Esophagus muscularis mucosa (tissue), 4 donors: ENCODE measurements at regions not wholly inside any gene's neighbourhood (a gene's known extent, or its start where the extent isn't known, plus 50 kb on each side); places are given as distances from the start of the nearest gene placed in this dataset.
"Not testable (repeated sequence)": the region's sequence is repeated elsewhere in the genome, so short reads cannot be mapped to it uniquely, and the experiment has no call there.

Source experiments
- DNase-seq: peaks from one replicate; pipeline ENCODE4 v3.0.0-alpha.2; 2017; ENCODE audit errors: extremely low spot score
- H3K27ac ChIP-seq, 4 donors: fragments of 200-600 bp; sonication (generic); replicated peaks in 1 of 4; 1 replicate in 3 of 4; 2 replicates in 1 of 4; pipeline ENCODE4 v1.5.1; 2016 to 2019; ENCODE audit warnings: mild to moderate bottlenecking in 1 of 4
- H3K27me3 ChIP-seq, 4 donors: fragments of 200-600 bp; sonication (generic); one replicate each; pipeline versions ENCODE4 v1.5.1 to v1.6.0; 2016 to 2019
- H3K36me3 ChIP-seq, 4 donors: fragments of 200-600 bp; sonication (generic); one replicate each; pipeline ENCODE4 v1.5.1; 2016 to 2019
- H3K4me1 ChIP-seq, 4 donors: fragments of 200-600 bp; sonication (generic); one replicate each; pipeline ENCODE4 v1.5.1; 2016 to 2019
- H3K4me3 ChIP-seq, 4 donors: fragments of 200-600 bp; sonication (generic); 1 replicate in 2 of 4; 2 replicates in 2 of 4; pipeline ENCODE4 v1.5.1; 2016 to 2019; ENCODE audit warnings: mild to moderate bottlenecking in 4 of 4, moderate library complexity in 1 of 4
- H3K9me3 ChIP-seq, 4 donors: fragments of 200-600 bp; sonication (generic); 1 replicate in 3 of 4; 2 replicates in 1 of 4; pipeline ENCODE4 v1.5.1; 2016 to 2019
- EP300 ChIP-seq: sonication (generic); formaldehyde crosslinking; IDR thresholded peaks from one replicate; pipeline ENCODE4 v1.6.1; 2017; ENCODE audit warnings: antibody characterized with exemption
- POLR2A ChIP-seq: fragments of 450-650 bp; IDR thresholded peaks from one replicate; pipeline ENCODE4 v1.6.1; 2017; ENCODE audit warnings: antibody characterized with exemption, moderate library complexity, mild to moderate bottlenecking, low read depth
- POLR2AphosphoS5 ChIP-seq, 2 donors: sonication (generic); formaldehyde crosslinking; IDR thresholded peaks; one replicate each; pipeline ENCODE4 v1.6.1; 2017; ENCODE audit warnings: antibody characterized with exemption in 2 of 2
- WGBS: methylation state at CpG from one replicate; pipeline ENCODE4 v1.1.5; 2018; 5-methylcytosine and 5-hydroxymethylcytosine counted together
- intact Hi-C: fragments of 100-400 bp; cut with DNase I; formaldehyde crosslinking; loops from one replicate; pipeline ENCODE4 v1.15.1; 2023
- TF ChIP-seq, protein P1 (sequence below), 3 experiments: fragments of 200-600 bp in 2 of 3; fragments of 450-650 bp in 1 of 3; sonication (generic) in 2 of 3; IDR thresholded peaks; one replicate each; pipeline ENCODE4 v1.5.1; 2017 to 2019; ENCODE audit warnings: antibody characterized with exemption in 3 of 3, mild to moderate bottlenecking in 2 of 3, moderate library complexity in 1 of 3

DNA sequence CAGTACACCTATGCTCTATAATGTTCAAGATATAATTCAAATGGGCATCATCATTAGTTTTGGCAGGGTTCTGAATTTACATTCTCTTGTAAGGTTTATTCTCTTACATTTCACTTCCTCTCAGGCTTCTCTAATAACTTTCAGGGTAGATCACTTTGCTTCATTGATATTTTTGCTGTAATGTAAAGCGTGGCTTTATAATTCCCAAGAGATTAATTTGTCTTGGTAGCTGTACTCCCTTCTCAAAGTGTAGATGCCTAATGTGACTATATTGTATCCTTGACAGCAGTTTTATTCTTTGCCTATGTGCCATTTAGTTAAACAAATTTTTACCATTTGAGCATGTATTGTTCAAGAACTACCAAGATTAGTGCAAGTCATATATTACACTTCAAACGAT is 889.1 kb downstream of the TAF11L14 start:
- Histone ChIP-seq H3K4me1 (no peaks in the 10 kb centered on the region), H3K9me3 (peaks cover 0 to 10% (median 3%) of the 10 kb centered on the region in 4 donors), H3K27ac (no peak overlapping the region), H3K36me3 (no peaks in the 10 kb centered on the region), H3K27me3 (no peaks in the 10 kb centered on the region), H3K4me3 (no peak overlapping the region)
- intact Hi-C loops: no loop called here
- TF ChIP-seq, protein P1, sequence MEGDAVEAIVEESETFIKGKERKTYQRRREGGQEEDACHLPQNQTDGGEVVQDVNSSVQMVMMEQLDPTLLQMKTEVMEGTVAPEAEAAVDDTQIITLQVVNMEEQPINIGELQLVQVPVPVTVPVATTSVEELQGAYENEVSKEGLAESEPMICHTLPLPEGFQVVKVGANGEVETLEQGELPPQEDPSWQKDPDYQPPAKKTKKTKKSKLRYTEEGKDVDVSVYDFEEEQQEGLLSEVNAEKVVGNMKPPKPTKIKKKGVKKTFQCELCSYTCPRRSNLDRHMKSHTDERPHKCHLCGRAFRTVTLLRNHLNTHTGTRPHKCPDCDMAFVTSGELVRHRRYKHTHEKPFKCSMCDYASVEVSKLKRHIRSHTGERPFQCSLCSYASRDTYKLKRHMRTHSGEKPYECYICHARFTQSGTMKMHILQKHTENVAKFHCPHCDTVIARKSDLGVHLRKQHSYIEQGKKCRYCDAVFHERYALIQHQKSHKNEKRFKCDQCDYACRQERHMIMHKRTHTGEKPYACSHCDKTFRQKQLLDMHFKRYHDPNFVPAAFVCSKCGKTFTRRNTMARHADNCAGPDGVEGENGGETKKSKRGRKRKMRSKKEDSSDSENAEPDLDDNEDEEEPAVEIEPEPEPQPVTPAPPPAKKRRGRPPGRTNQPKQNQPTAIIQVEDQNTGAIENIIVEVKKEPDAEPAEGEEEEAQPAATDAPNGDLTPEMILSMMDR (IDR thresholded peaks at IDR 0.05): no peak
- TF ChIP-seq EP300: no peak
- no peak for TF ChIP-seq POLR2AphosphoS5 (IDR thresholded peaks at IDR 0.05)
- no peak for TF ChIP-seq POLR2A
- WGBS: 71% methylated on average over 2 of the region's 2 CpGs
- DNase-seq: no peak

DNA sequence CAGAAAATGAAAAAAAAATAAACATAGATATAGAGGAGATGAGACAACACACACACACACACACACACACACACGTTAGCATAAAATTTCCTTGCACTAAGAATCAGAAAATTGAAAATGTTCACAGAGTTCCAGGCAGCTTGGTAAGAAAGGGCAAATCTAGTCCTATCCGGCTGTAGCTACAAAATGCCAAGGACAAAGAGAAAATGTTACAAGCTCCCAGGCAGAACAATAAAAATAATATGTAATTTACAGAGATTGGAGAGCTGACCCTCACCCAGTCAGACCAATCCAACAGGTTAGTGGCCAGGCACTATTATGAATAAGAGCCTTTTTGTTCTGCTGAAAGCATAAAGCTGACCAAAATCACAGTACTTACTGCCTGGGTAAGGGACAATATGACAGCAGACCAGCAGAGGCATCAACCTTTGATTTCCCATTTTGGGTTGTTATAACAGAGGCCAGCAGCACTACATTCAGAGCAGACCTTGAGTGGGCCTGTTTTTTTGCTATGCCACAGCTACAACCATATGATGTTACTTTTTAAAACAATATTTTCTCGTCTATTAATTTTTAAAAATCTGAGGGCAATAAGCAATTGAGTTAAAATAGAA is 892.6 kb downstream of the TAF11L14 start:
- Histone ChIP-seq H3K27ac (no peak overlapping the region), H3K9me3 (no peaks in the 10 kb centered on the region), H3K4me1 (no peaks in the 10 kb centered on the region), H3K27me3 (no peaks in the 10 kb centered on the region), H3K4me3 (no peak overlapping the region), H3K36me3 (no peaks in the 10 kb centered on the region)
- intact Hi-C loops: no loop called here
- TF ChIP-seq POLR2A (no peak), EP300 (no peak), POLR2AphosphoS5 (IDR thresholded peaks at IDR 0.05) (no peak)
- TF ChIP-seq, protein P1 (IDR thresholded peaks at IDR 0.05): no peak
- WGBS: 78% methylated on average over 3 of the region's 3 CpGs
- DNase-seq: no peak

DNA sequence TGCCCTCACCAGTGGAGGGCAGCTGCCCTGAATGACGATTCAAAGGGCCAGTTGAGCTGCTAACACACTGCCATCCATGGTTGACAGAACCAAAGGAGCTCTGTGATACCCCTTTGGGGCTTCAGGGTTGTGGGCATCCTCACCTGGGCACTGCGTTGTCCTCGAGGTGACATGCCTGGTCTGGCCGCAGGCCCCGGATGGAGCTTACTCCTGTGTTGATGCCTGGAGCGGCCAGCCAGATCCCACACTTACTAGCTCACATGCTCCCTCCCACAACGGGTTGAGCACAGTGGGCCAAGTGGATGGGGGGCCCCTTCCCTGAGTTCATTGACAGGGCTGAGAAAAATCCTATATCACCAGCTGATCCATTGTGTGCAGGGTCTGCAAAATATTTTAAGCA is 898.9 kb downstream of the TAF11L14 start:
- no peaks in the 10 kb centered on the region for H3K4me1 ChIP-seq
- WGBS: 90% methylated on average over 6 of the region's 7 CpGs

DNA sequence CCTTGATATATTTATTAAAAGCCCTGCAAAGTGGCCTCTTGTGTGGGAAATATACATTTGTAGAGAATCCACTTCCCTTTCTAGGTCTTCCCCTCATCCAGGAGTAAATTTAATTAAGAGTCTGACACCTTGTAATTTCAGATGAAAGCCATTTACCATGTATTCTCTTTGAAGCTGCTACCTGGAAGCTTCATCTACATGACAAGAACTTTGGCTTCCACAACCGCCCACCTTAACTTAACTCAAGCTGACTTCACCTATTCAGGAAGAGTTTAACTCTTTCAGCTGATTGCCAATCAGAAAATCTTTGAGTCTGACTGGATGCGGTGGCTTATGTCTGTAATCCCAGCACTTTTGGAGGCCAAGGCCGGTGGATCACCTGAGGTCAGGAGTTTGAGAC is 899.9 kb downstream of the TAF11L14 start:
- no peaks in the 10 kb centered on the region for H3K4me1 ChIP-seq
- H3K27me3 ChIP-seq: no peaks in the 10 kb centered on the region
- TF ChIP-seq POLR2A: no peak
- TF ChIP-seq EP300: no peak
- TF ChIP-seq, protein P1 (IDR thresholded peaks at IDR 0.05): no peak
- no peak for TF ChIP-seq POLR2AphosphoS5 (IDR thresholded peaks at IDR 0.05)
- H3K36me3 ChIP-seq: no peaks in the 10 kb centered on the region
- H3K27ac ChIP-seq: no peak overlapping the region
- DNase-seq: no peak
- no peak overlapping the region for H3K4me3 ChIP-seq
- intact Hi-C loops: no loop called here
- 77% methylated on average over 3 of the region's 3 CpGs for WGBS
- no peaks in the 10 kb centered on the region for H3K9me3 ChIP-seq

More for the DNA sequence above, 898.9 kb downstream of the TAF11L14 start:
- Histone ChIP-seq H3K4me3 (no peak overlapping the region), H3K9me3 (no peaks in the 10 kb centered on the region), H3K27ac (no peak overlapping the region), H3K27me3 (no peaks in the 10 kb centered on the region), H3K36me3 (no peaks in the 10 kb centered on the region)
- intact Hi-C loops: no loop called here
- TF ChIP-seq POLR2AphosphoS5 (IDR thresholded peaks at IDR 0.05) (no peak), EP300 (no peak), POLR2A (no peak)
- TF ChIP-seq, protein P1 (IDR thresholded peaks at IDR 0.05): no peak
- DNase-seq: no peak

GRCh38 chr5:18535753-18536152 is 901.5 kb downstream of the TAF11L14 start:
- 94% methylated on average over 7 of the region's 7 CpGs for WGBS
- H3K36me3 ChIP-seq, intact Hi-C loops, H3K27ac ChIP-seq, H3K9me3 ChIP-seq, H3K4me3 ChIP-seq, DNase-seq, H3K27me3 ChIP-seq, H3K4me1 ChIP-seq: not testable (repeated sequence)
